Peyer's patch (tissue), 4 donors: ENCODE measurements at regions not wholly inside any gene's neighbourhood (a gene's known extent, or its start where the extent isn't known, plus 50 kb on each side); places are given as distances from the start of the nearest gene placed in this dataset.

Source experiments
- DNase-seq, 3 donors: peaks; one replicate each; pipeline ENCODE4 v3.0.0-alpha.2; 2017 to 2019
- H3K27ac ChIP-seq, 4 donors: fragments of 200-600 bp; sonication (generic); one replicate each; pipeline ENCODE4 v1.5.1; 2016 to 2019
- H3K27me3 ChIP-seq, 2 donors: fragments of 200-600 bp; sonication (generic); one replicate each; pipeline ENCODE4 v1.5.1; 2019
- H3K36me3 ChIP-seq, 3 donors: fragments of 200-600 bp; sonication (generic); one replicate each; pipeline ENCODE4 v1.5.1; 2016 to 2019
- H3K4me1 ChIP-seq, 4 donors: fragments of 200-600 bp; sonication (generic); one replicate each; pipeline ENCODE4 v1.5.1; 2016 to 2019
- H3K4me3 ChIP-seq, 4 donors: fragments of 200-600 bp; sonication (generic); 1 replicate in 3 of 4; 2 replicates in 1 of 4; pipeline ENCODE4 v1.5.1; 2016 to 2019; ENCODE audit warnings: mild to moderate bottlenecking in 1 of 4
- H3K9me3 ChIP-seq, 4 donors: fragments of 200-600 bp; sonication (generic); one replicate each; pipeline ENCODE4 v1.5.1; 2016 to 2019; ENCODE audit warnings: mild to moderate bottlenecking in 1 of 4
- POLR2A ChIP-seq, 2 donors: fragments of 450-650 bp; IDR thresholded peaks; one replicate each; pipeline ENCODE4 v1.5.1; 2017; ENCODE audit warnings: antibody characterized with exemption in 2 of 2, mild to moderate bottlenecking in 2 of 2, moderate library complexity in 2 of 2
- TF ChIP-seq, protein P1 (sequence below), 6 experiments: fragments of 450-650 bp in 4 of 6; fragments of 200-600 bp in 2 of 6; sonication (generic) in 1 of 6; IDR thresholded peaks; one replicate each; pipeline ENCODE4 v1.5.1; 2017 to 2019; ENCODE audit warnings: antibody characterized with exemption in 6 of 6, mild to moderate bottlenecking in 3 of 6, moderate library complexity in 1 of 6

- TF ChIP-seq, protein P1, sequence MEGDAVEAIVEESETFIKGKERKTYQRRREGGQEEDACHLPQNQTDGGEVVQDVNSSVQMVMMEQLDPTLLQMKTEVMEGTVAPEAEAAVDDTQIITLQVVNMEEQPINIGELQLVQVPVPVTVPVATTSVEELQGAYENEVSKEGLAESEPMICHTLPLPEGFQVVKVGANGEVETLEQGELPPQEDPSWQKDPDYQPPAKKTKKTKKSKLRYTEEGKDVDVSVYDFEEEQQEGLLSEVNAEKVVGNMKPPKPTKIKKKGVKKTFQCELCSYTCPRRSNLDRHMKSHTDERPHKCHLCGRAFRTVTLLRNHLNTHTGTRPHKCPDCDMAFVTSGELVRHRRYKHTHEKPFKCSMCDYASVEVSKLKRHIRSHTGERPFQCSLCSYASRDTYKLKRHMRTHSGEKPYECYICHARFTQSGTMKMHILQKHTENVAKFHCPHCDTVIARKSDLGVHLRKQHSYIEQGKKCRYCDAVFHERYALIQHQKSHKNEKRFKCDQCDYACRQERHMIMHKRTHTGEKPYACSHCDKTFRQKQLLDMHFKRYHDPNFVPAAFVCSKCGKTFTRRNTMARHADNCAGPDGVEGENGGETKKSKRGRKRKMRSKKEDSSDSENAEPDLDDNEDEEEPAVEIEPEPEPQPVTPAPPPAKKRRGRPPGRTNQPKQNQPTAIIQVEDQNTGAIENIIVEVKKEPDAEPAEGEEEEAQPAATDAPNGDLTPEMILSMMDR (IDR thresholded peaks at IDR 0.05) = no peak
- no peak for TF ChIP-seq POLR2A (IDR thresholded peaks at IDR 0.05)
- Histone ChIP-seq H3K36me3 (no peaks in the 10 kb centered on the region), H3K27me3 (no peaks in the 10 kb centered on the region), H3K27ac (no peak overlapping the region), H3K4me1 (no peaks in the 10 kb centered on the region), H3K4me3 (no peak overlapping the region), H3K9me3 (no peaks in the 10 kb centered on the region)
- no peak for DNase-seq
Measured at GRCh38 chr20:60204601-60205000, 246.4 kb downstream of the CDH26 start.

DNA sequence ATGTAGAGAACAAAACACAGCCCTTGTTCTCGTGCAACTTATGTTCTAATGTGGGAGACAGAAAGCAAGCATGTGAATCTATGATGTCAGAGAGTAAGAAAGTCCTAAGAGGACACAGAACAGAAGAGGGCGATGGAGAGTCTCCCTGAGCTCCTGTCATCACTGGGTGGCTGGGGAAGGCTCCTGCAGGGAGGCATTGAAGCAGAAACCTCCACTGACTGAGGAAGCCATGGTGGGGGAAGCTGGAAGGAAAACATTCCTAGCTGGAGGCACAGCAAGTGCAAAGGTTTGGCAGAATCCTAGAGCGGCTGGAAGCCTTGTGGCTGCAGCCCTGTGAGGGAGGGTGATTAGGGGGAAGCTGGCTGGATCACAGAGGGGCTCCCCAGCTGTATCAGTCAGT is 248.0 kb downstream of the CDH26 start:
- no peak overlapping the region for H3K27ac ChIP-seq
- no peaks in the 10 kb centered on the region for H3K9me3 ChIP-seq
- TF ChIP-seq, protein P1 (IDR thresholded peaks at IDR 0.05) = no peak
- TF ChIP-seq POLR2A (IDR thresholded peaks at IDR 0.05) = no peak
- no peak overlapping the region for H3K4me3 ChIP-seq
- DNase-seq = no peak
- no peaks in the 10 kb centered on the region for H3K4me1 ChIP-seq
- H3K27me3 ChIP-seq = no peaks in the 10 kb centered on the region
- no peaks in the 10 kb centered on the region for H3K36me3 ChIP-seq

DNA sequence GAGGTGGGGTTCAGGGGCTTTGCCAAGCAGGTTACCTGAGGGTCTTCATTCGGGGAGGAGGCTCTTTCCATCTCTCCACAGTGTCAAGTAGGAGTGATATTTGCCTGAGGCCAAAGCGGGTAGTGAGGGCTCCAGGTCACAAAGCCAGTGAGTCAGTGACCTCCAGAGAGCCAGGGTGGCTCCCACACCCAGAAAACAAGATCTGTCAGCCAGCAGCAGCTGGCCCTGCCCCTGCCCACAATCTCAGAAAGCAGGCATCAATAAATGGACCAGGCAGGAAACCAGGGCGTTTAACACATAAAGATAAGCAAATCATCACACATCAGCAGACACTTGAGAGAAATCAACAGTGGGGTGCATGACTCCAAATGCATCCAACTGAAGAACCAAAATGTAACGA is 250.8 kb downstream of the CDH26 start:
- no peak for TF ChIP-seq POLR2A (IDR thresholded peaks at IDR 0.05)
- TF ChIP-seq, protein P1 (IDR thresholded peaks at IDR 0.05) = no peak
- Histone ChIP-seq H3K9me3 (no peaks in the 10 kb centered on the region), H3K27me3 (no peaks in the 10 kb centered on the region), H3K36me3 (no peaks in the 10 kb centered on the region), H3K27ac (no peak overlapping the region), H3K4me3 (no peak overlapping the region), H3K4me1 (no peaks in the 10 kb centered on the region)
- DNase-seq = no peak

GRCh38 chr20:60210779-60211617 is 252.8 kb downstream of the CDH26 start:
- Histone ChIP-seq H3K27me3 (no peaks in the 10 kb centered on the region), H3K4me1 (no peaks in the 10 kb centered on the region), H3K4me3 (no peak overlapping the region), H3K36me3 (no peaks in the 10 kb centered on the region), H3K9me3 (no peaks in the 10 kb centered on the region), H3K27ac (no peak overlapping the region)
- TF ChIP-seq, protein P1 (IDR thresholded peaks at IDR 0.05) = peak in 5 of 6 experiments; percentile 28 to 68 (median 55)
- TF ChIP-seq POLR2A (IDR thresholded peaks at IDR 0.05) = no peak
- peak in 2 of 3 donors; percentile 57 to 62 for DNase-seq

DNA sequence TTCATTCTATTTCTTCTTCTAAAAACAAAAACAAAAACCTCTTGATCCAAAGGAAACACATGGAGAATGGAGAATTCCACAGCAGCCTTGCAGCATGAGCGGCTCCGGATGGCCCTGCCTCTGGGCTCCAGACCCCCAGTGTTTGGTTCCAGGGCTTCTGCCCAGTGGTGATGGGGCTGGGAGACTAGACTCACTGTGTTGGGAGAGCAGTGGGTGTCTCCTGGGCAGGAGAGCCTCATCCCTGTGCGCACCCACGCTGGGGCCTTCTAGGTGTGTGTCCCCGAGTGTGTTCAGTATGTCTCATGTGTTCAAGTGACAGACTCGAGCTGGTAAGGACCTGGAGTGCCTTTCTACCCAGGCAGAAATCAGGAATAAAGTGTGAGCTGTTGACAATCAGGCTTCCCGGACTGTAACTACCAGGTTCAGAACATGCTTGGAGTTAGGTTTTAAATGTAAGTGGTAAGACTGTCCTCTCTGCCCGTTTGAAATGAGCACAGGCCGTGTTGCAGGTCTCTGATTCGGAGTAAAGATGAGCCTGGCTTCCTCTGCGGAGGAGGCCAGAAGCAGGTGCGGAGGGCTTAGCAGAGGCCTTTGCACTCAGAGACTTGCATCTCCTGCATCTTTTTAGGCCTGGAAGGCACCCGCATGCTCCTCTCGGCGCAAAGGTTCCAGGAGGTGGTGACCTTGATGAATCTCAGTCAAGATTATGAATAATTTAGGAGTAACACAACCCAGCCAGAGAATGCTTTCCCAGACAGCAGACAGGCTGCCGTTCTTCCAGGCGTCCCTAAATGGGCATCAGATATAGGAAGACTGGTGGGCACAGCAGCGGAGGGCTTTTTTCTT is 253.6 kb downstream of the CDH26 start:
- TF ChIP-seq, protein P1 (IDR thresholded peaks at IDR 0.05) = no peak

More for the DNA sequence above, 253.6 kb downstream of the CDH26 start:
- no peaks in the 10 kb centered on the region for H3K4me1 ChIP-seq
- no peak overlapping the region for H3K4me3 ChIP-seq
- H3K9me3 ChIP-seq = no peaks in the 10 kb centered on the region
- no peak overlapping the region for H3K27ac ChIP-seq
- H3K27me3 ChIP-seq = no peaks in the 10 kb centered on the region
- no peaks in the 10 kb centered on the region for H3K36me3 ChIP-seq
- DNase-seq = no peak
